HG02610 (cell line): ENCODE measurements at regions not wholly inside any gene's neighbourhood (a gene's known extent, or its start where the extent isn't known, plus 50 kb on each side); places are given as distances from the start of the nearest gene placed in this dataset.

Source experiments
- ATAC-seq: cut with Tn5 transposase; IDR thresholded peaks from one replicate; pipeline ENCODE4 v1.9.1; 2021; ENCODE audit warnings: mild to moderate bottlenecking, moderate library complexity; ENCODE audit not compliant: unreplicated experiment

GRCh38 chr6:95071464-95071863 is 505.9 kb upstream of the MANEA start:
- no peak for ATAC-seq

GRCh38 chr6:95078457-95078856 is 498.9 kb upstream of the MANEA start:
- no peak for ATAC-seq

- ATAC-seq = no peak
Observed at GRCh38 chr6:95081231-95081630, 496.1 kb upstream of the MANEA start.

- no peak for ATAC-seq
Observed at GRCh38 chr6:95081949-95082348, 495.4 kb upstream of the MANEA start.

- no peak for ATAC-seq
Observed at GRCh38 chr6:95083506-95083905, 493.8 kb upstream of the MANEA start.

GRCh38 chr6:95084867-95085266 is 492.5 kb upstream of the MANEA start:
- ATAC-seq = no peak

GRCh38 chr6:95087394-95088097 is 489.8 kb upstream of the MANEA start:
- ATAC-seq = no peak

GRCh38 chr6:95091823-95092436 is 485.4 kb upstream of the MANEA start:
- ATAC-seq = peak; percentile 86

- no peak for ATAC-seq
Observed at GRCh38 chr6:95093154-95093553, 484.2 kb upstream of the MANEA start.

GRCh38 chr6:95094751-95095663 is 482.3 kb upstream of the MANEA start:
- no peak for ATAC-seq

GRCh38 chr6:95095855-95096254 is 481.5 kb upstream of the MANEA start:
- ATAC-seq = no peak

- no peak for ATAC-seq
Observed at GRCh38 chr6:95099410-95099809, 477.9 kb upstream of the MANEA start.

GRCh38 chr6:95109212-95109611 is 468.1 kb upstream of the MANEA start:
- ATAC-seq = no peak

GRCh38 chr6:95110767-95111166 is 466.6 kb upstream of the MANEA start:
- ATAC-seq = no peak

- ATAC-seq = no peak
Observed at GRCh38 chr6:95117236-95117635, 460.1 kb upstream of the MANEA start.

GRCh38 chr6:95119927-95120326 is 457.4 kb upstream of the MANEA start:
- ATAC-seq = no peak

GRCh38 chr6:95120984-95121383 is 456.4 kb upstream of the MANEA start:
- ATAC-seq = no peak

- ATAC-seq = no peak
Observed at GRCh38 chr6:95127261-95127660, 450.1 kb upstream of the MANEA start.

GRCh38 chr6:95128439-95128838 is 448.9 kb upstream of the MANEA start:
- ATAC-seq = no peak

- no peak for ATAC-seq
Observed at GRCh38 chr6:95128947-95129346, 448.4 kb upstream of the MANEA start.

GRCh38 chr6:95133578-95133977 is 443.8 kb upstream of the MANEA start:
- ATAC-seq = no peak

- ATAC-seq = no peak
Observed at GRCh38 chr6:95135182-95135581, 442.2 kb upstream of the MANEA start.
